GM23338 (cell line): ENCODE measurements at regions not wholly inside any gene's neighbourhood (a gene's known extent, or its start where the extent isn't known, plus 50 kb on each side); places are given as distances from the start of the nearest gene placed in this dataset.

Experiments used
- ATAC-seq: fragments of 200-7000 bp; cut with Tn5 transposase; 3 replicates; pipeline ENCODE4 v1.9.1; 2020
- DNase-seq: peaks from one replicate; pipeline ENCODE4 v3.0.0-alpha.2; 2015; ENCODE audit warnings: low spot score
- H2AFZ ChIP-seq: fragments of 200-600 bp; sonication (generic); 2 replicates; pipeline ENCODE4 v1.8.0; 2016; ENCODE audit warnings: antibody characterized with exemption, mild to moderate bottlenecking, moderate library complexity
- H3F3A ChIP-seq: fragments of 200-600 bp; sonication (generic); replicated peaks from 2 replicates; pipeline ENCODE4 v1.8.0; 2017; ENCODE audit warnings: antibody characterized with exemption, mixed run types, low read depth
- H3K27ac ChIP-seq: fragments of 200-600 bp; sonication (generic); 2 replicates; pipeline ENCODE4 v1.6.1; 2016; ENCODE audit warnings: low read depth
- H3K27me3 ChIP-seq: fragments of 200-600 bp; sonication (generic); 2 replicates; pipeline ENCODE4 v1.8.0; 2016; ENCODE audit warnings: mild to moderate bottlenecking, mixed run types, moderate library complexity; ENCODE audit not compliant: insufficient read depth
- H3K36me3 ChIP-seq: fragments of 200-600 bp; sonication (generic); 2 replicates; pipeline ENCODE4 v1.8.0; 2016; ENCODE audit warnings: mild to moderate bottlenecking; ENCODE audit not compliant: insufficient read depth
- H3K4me1 ChIP-seq: fragments of 200-600 bp; sonication (generic); 2 replicates; pipeline ENCODE4 v1.8.0; 2016; ENCODE audit warnings: mild to moderate bottlenecking, moderate library complexity; ENCODE audit not compliant: insufficient read depth
- H3K4me2 ChIP-seq: fragments of 200-600 bp; sonication (generic); 2 replicates; pipeline ENCODE4 v1.7.1; 2017; ENCODE audit warnings: mixed run types
- H3K4me3 ChIP-seq: fragments of 200-600 bp; sonication (generic); 2 replicates; pipeline ENCODE4 v1.6.1; 2016; ENCODE audit warnings: mixed run types
- H3K79me2 ChIP-seq: fragments of 200-600 bp; sonication (generic); replicated peaks from 2 replicates; pipeline ENCODE4 v1.8.0; 2017; ENCODE audit warnings: mild to moderate bottlenecking; ENCODE audit not compliant: insufficient read depth
- H3K9me2 ChIP-seq: fragments of 200-600 bp; sonication (generic); 2 replicates; pipeline ENCODE4 v1.8.0; 2017; ENCODE audit not compliant: insufficient read depth
- H4K20me1 ChIP-seq: fragments of 200-600 bp; sonication (generic); replicated peaks from 2 replicates; pipeline ENCODE4 v1.8.0; 2017; ENCODE audit warnings: mild to moderate bottlenecking; ENCODE audit not compliant: insufficient read depth
- H3K27ac Mint-ChIP-seq: 2 replicates; pipeline ENCODE4 v1.8.0; 2020; ENCODE audit warnings: inconsistent platforms, mild to moderate bottlenecking, moderate library complexity, mixed read lengths
- H3K27me3 Mint-ChIP-seq: 3 replicates; pipeline ENCODE4 v1.8.0; 2022; ENCODE audit warnings: low read depth, mild to moderate bottlenecking, moderate library complexity, mixed read lengths, inconsistent platforms; ENCODE audit not compliant: insufficient read depth, poor library complexity
- H3K36me3 Mint-ChIP-seq: 3 replicates; pipeline ENCODE4 v1.8.0; 2021; ENCODE audit warnings: low read depth, mild to moderate bottlenecking, inconsistent platforms, moderate library complexity, mixed read lengths
- H3K4me1 Mint-ChIP-seq: 3 replicates; pipeline ENCODE4 v1.8.0; 2020; ENCODE audit warnings: mild to moderate bottlenecking, inconsistent platforms, mixed read lengths
- H3K4me3 Mint-ChIP-seq: 3 replicates; pipeline ENCODE4 v1.8.0; 2021; ENCODE audit warnings: moderate library complexity, mild to moderate bottlenecking, inconsistent platforms, mixed read lengths
- H3K9me3 Mint-ChIP-seq: 3 replicates; pipeline ENCODE4 v1.8.0; 2020; ENCODE audit warnings: moderate library complexity, mild to moderate bottlenecking, inconsistent platforms, mixed read lengths
- CREB1 ChIP-seq: fragments of 250-450 bp; sonication (Bioruptor Pico); IDR thresholded peaks from 2 replicates; pipeline ENCODE4 v1.5.0; 2020; ENCODE audit warnings: low read depth, mild to moderate bottlenecking, moderate library complexity
- EZH2 ChIP-seq: fragments of 200-600 bp; sonication (generic); IDR thresholded peaks from one replicate; pipeline ENCODE4 v1.8.0; 2017; ENCODE audit warnings: antibody characterized with exemption, mild to moderate bottlenecking, low read depth; ENCODE audit not compliant: unreplicated experiment
- NANOG ChIP-seq: IDR thresholded peaks from 2 replicates; pipeline ENCODE4 v1.6.1; 2016; ENCODE audit warnings: antibody characterized with exemption, borderline replicate concordance
- POLR2AphosphoS5 ChIP-seq: IDR thresholded peaks from 2 replicates; pipeline ENCODE4 v1.6.1; 2016; ENCODE audit warnings: antibody characterized with exemption, low read depth
- STAT1 ChIP-seq: IDR thresholded peaks from one replicate; pipeline ENCODE4 v1.6.1; 2016; ENCODE audit warnings: antibody characterized with exemption; ENCODE audit not compliant: unreplicated experiment
- ZNF114 ChIP-seq: fragments of 250-450 bp; sonication (Bioruptor Pico); IDR thresholded peaks from 2 replicates; pipeline ENCODE4 v1.5.0; 2020; ENCODE audit warnings: mild to moderate bottlenecking, moderate library complexity
- TF ChIP-seq, protein P1 (sequence below): fragments of 250-450 bp; sonication (Bioruptor Pico); IDR thresholded peaks from 2 replicates; pipeline ENCODE4 v1.5.0; 2020; ENCODE audit warnings: mild to moderate bottlenecking, moderate library complexity
- TF ChIP-seq, protein P2 (sequence below), 2 experiments: fragments of 200-600 bp in 1 of 2; sonication (generic) in 1 of 2; conservative IDR thresholded peaks; 2 replicates each; pipeline versions ENCODE4 v1.5.1 to v1.6.1; 2016 to 2017; ENCODE audit warnings: antibody characterized with exemption in 2 of 2, low read depth in 2 of 2, mild to moderate bottlenecking in 2 of 2, moderate library complexity in 1 of 2
- TF ChIP-seq, protein P3 (sequence below): IDR thresholded peaks from 2 replicates; pipeline ENCODE4 v1.6.1; 2016; ENCODE audit warnings: antibody characterized with exemption

DNA sequence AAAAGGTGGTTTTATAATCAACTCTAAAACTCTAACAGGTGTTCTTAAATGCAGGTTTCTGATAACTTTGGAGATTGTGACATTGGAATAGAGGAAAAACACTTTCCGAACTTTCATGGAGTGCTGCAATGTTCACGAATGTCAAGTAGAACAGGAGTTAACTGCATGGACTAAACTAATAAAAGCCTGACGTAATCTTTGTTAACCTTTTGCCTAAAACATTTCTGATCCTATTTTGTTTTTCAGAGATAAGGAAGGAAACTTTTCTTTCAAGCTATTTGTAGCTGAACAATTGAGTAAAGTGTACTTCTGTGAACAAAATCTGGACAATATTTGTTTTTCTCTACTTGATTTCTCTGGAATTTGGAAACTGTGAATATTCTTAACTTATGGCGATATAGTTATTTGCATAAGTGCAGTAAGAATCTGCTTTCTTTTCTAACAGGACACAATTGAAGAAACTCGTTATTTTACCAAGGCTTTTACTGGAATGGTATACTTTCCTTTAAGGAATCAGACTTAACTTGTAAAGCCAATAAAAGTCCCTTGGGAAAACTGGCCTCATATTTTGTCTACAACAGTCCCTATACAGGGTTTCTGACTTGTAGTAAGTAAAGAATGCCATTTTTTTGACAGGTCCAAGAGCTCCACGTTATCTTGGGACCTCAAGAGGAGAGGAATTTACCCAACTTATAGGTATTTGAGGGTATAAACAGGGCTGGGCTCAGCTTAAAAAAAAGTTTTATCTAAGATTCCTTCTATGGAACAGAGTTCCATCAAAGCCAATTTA, 154.7 kb downstream of the NXNL2 start (continued):
- TF ChIP-seq, protein P1, sequence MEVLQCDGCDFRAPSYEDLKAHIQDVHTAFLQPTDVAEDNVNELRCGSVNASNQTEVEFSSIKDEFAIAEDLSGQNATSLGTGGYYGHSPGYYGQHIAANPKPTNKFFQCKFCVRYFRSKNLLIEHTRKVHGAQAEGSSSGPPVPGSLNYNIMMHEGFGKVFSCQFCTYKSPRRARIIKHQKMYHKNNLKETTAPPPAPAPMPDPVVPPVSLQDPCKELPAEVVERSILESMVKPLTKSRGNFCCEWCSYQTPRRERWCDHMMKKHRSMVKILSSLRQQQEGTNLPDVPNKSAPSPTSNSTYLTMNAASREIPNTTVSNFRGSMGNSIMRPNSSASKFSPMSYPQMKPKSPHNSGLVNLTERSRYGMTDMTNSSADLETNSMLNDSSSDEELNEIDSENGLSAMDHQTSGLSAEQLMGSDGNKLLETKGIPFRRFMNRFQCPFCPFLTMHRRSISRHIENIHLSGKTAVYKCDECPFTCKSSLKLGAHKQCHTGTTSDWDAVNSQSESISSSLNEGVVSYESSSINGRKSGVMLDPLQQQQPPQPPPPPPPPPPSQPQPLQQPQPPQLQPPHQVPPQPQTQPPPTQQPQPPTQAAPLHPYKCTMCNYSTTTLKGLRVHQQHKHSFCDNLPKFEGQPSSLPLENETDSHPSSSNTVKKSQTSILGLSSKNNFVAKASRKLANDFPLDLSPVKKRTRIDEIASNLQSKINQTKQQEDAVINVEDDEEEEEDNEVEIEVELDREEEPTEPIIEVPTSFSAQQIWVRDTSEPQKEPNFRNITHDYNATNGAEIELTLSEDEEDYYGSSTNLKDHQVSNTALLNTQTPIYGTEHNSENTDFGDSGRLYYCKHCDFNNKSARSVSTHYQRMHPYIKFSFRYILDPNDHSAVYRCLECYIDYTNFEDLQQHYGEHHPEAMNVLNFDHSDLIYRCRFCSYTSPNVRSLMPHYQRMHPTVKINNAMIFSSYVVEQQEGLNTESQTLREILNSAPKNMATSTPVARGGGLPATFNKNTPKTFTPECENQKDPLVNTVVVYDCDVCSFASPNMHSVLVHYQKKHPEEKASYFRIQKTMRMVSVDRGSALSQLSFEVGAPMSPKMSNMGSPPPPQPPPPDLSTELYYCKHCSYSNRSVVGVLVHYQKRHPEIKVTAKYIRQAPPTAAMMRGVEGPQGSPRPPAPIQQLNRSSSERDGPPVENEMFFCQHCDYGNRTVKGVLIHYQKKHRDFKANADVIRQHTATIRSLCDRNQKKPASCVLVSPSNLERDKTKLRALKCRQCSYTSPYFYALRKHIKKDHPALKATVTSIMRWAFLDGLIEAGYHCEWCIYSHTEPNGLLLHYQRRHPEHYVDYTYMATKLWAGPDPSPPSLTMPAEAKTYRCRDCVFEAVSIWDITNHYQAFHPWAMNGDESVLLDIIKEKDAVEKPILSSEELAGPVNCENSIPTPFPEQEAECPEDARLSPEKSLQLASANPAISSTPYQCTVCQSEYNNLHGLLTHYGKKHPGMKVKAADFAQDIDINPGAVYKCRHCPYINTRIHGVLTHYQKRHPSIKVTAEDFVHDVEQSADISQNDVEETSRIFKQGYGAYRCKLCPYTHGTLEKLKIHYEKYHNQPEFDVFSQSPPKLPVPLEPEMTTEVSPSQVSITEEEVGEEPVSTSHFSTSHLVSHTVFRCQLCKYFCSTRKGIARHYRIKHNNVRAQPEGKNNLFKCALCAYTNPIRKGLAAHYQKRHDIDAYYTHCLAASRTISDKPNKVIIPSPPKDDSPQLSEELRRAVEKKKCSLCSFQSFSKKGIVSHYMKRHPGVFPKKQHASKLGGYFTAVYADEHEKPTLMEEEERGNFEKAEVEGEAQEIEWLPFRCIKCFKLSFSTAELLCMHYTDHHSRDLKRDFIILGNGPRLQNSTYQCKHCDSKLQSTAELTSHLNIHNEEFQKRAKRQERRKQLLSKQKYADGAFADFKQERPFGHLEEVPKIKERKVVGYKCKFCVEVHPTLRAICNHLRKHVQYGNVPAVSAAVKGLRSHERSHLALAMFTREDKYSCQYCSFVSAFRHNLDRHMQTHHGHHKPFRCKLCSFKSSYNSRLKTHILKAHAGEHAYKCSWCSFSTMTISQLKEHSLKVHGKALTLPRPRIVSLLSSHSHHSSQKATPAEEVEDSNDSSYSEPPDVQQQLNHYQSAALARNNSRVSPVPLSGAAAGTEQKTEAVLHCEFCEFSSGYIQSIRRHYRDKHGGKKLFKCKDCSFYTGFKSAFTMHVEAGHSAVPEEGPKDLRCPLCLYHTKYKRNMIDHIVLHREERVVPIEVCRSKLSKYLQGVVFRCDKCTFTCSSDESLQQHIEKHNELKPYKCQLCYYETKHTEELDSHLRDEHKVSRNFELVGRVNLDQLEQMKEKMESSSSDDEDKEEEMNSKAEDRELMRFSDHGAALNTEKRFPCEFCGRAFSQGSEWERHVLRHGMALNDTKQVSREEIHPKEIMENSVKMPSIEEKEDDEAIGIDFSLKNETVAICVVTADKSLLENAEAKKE (CRISPR knock-in tag): no peak
- no peak for TF ChIP-seq STAT1
- TF ChIP-seq NANOG: no peak
- TF ChIP-seq, protein P2, sequence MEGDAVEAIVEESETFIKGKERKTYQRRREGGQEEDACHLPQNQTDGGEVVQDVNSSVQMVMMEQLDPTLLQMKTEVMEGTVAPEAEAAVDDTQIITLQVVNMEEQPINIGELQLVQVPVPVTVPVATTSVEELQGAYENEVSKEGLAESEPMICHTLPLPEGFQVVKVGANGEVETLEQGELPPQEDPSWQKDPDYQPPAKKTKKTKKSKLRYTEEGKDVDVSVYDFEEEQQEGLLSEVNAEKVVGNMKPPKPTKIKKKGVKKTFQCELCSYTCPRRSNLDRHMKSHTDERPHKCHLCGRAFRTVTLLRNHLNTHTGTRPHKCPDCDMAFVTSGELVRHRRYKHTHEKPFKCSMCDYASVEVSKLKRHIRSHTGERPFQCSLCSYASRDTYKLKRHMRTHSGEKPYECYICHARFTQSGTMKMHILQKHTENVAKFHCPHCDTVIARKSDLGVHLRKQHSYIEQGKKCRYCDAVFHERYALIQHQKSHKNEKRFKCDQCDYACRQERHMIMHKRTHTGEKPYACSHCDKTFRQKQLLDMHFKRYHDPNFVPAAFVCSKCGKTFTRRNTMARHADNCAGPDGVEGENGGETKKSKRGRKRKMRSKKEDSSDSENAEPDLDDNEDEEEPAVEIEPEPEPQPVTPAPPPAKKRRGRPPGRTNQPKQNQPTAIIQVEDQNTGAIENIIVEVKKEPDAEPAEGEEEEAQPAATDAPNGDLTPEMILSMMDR (conservative IDR thresholded peaks at IDR 0.05; ENCODE audit: low read depth in 2 of 2): no peak

DNA sequence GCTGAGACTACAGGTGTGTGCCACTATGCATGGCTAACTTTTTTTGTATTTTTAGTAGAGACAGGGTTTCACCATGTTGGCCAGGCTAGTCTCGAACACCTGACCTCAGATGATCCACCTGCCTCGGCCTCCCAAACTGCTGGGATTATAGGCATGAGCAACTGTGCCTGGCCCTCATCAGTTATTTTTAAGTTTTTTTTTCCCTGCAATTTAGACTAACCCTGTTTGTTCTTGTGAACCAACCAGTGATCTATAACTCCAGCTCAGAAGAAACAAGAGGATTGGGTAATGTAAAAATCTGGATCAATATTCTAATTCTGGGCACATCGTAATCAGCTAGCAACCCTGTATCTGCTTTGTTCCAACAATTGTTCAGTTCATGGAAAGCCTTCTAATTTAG, 155.7 kb downstream of the NXNL2 start:
- peaks cover 19% of the 10 kb centered on the region for H3K9me3 Mint-ChIP-seq
- Histone ChIP-seq H3K4me1 (no peaks in the 10 kb centered on the region), H2AFZ (no peak overlapping the region), H3K9me2 (0 out of 2 replicates have a peak, but pooled peaks cover 4% of the 10 kb centered on the region), H3F3A (no peaks in the 10 kb centered on the region), H3K4me2 (no peak overlapping the region), H3K4me3 (no peak overlapping the region), H3K27ac (no peak overlapping the region), H4K20me1 (no peaks in the 10 kb centered on the region), H3K36me3 (no peaks in the 10 kb centered on the region), H3K27me3 (no peaks in the 10 kb centered on the region), H3K79me2 (no peaks in the 10 kb centered on the region)
- no peak overlapping the region for H3K27ac Mint-ChIP-seq
- no peaks in the 10 kb centered on the region; the same call in 2 of the 3 replicates for H3K36me3 Mint-ChIP-seq
- ATAC-seq: no peak
- peaks cover 2% of the 10 kb centered on the region for H3K27me3 Mint-ChIP-seq
- no peak overlapping the region for H3K4me3 Mint-ChIP-seq
- H3K4me1 Mint-ChIP-seq: no peaks in the 10 kb centered on the region
- no peak for DNase-seq
- TF ChIP-seq ZNF114: no peak
- TF ChIP-seq CREB1 (CRISPR knock-in tag): no peak
- TF ChIP-seq, protein P3, sequence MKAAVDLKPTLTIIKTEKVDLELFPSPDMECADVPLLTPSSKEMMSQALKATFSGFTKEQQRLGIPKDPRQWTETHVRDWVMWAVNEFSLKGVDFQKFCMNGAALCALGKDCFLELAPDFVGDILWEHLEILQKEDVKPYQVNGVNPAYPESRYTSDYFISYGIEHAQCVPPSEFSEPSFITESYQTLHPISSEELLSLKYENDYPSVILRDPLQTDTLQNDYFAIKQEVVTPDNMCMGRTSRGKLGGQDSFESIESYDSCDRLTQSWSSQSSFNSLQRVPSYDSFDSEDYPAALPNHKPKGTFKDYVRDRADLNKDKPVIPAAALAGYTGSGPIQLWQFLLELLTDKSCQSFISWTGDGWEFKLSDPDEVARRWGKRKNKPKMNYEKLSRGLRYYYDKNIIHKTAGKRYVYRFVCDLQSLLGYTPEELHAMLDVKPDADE: no peak
- TF ChIP-seq EZH2: no peak
- TF ChIP-seq STAT1: no peak
- no peak for TF ChIP-seq POLR2AphosphoS5
